MG63 (cell line): ENCODE measurements at regions not wholly inside any gene's neighbourhood (a gene's known extent, or its start where the extent isn't known, plus 50 kb on each side); places are given as distances from the start of the nearest gene placed in this dataset.

Source experiments
- DNase-seq: peaks from one replicate; pipeline ENCODE4 v3.0.0-alpha.2; 2020
- H3K27me3 ChIP-seq: fragments of 250-450 bp; sonication (Bioruptor Pico); 2 replicates; pipeline ENCODE4 v1.5.1; 2020; ENCODE audit warnings: mild to moderate bottlenecking, moderate library complexity
- H3K36me3 ChIP-seq: fragments of 250-450 bp; sonication (Bioruptor Pico); 2 replicates; pipeline ENCODE4 v1.5.1; 2020; ENCODE audit warnings: mild to moderate bottlenecking, moderate library complexity
- H3K4me3 ChIP-seq: fragments of 250-450 bp; sonication (Bioruptor Pico); 2 replicates; pipeline ENCODE4 v1.5.1; 2020; ENCODE audit warnings: mild to moderate bottlenecking, moderate library complexity
- H3K9me3 ChIP-seq: fragments of 250-450 bp; sonication (Bioruptor Pico); 2 replicates; pipeline ENCODE4 v1.5.1; 2020; ENCODE audit warnings: mild to moderate bottlenecking, moderate library complexity

GRCh38 chr4:32258986-32259385, 1538.8 kb downstream of the PCDH7 start:
- no peak for DNase-seq
- Histone ChIP-seq H3K27me3 (no peaks in the 10 kb centered on the region), H3K9me3 (no peaks in the 10 kb centered on the region), H3K4me3 (no peak overlapping the region), H3K36me3 (no peaks in the 10 kb centered on the region)

- H3K4me3 ChIP-seq: no peak overlapping the region
These were observed 1541.0 kb downstream of the PCDH7 start for GRCh38 chr4:32261196-32261595.

GRCh38 chr4:32268863-32269262, 1548.7 kb downstream of the PCDH7 start:
- H3K27me3 ChIP-seq: no peaks in the 10 kb centered on the region
- no peak for DNase-seq
- H3K4me3 ChIP-seq: no peak overlapping the region
- no peaks in the 10 kb centered on the region for H3K9me3 ChIP-seq
- no peaks in the 10 kb centered on the region for H3K36me3 ChIP-seq

More at GRCh38 chr4:32261196-32261595, 1541.0 kb downstream of the PCDH7 start:
- H3K9me3 ChIP-seq: no peaks in the 10 kb centered on the region
- no peaks in the 10 kb centered on the region for H3K36me3 ChIP-seq
- H3K27me3 ChIP-seq: no peaks in the 10 kb centered on the region
- no peak for DNase-seq

GRCh38 chr4:32290102-32290501, 1569.9 kb downstream of the PCDH7 start:
- no peaks in the 10 kb centered on the region for H3K9me3 ChIP-seq
- H3K36me3 ChIP-seq: no peaks in the 10 kb centered on the region
- H3K4me3 ChIP-seq: no peak overlapping the region
- no peaks in the 10 kb centered on the region for H3K27me3 ChIP-seq
- no peak for DNase-seq

GRCh38 chr4:32318926-32319325, 1598.8 kb downstream of the PCDH7 start:
- Histone ChIP-seq H3K27me3 (no peaks in the 10 kb centered on the region), H3K36me3 (no peaks in the 10 kb centered on the region), H3K9me3 (no peaks in the 10 kb centered on the region), H3K4me3 (no peak overlapping the region)
- no peak for DNase-seq

GRCh38 chr4:32321421-32321820, 1601.3 kb downstream of the PCDH7 start:
- no peak for DNase-seq
- H3K4me3 ChIP-seq: no peak overlapping the region
- H3K9me3 ChIP-seq: no peaks in the 10 kb centered on the region

GRCh38 chr4:32334759-32335158, 1614.6 kb downstream of the PCDH7 start:
- H3K36me3 ChIP-seq: no peaks in the 10 kb centered on the region
- H3K4me3 ChIP-seq: no peak overlapping the region
- H3K9me3 ChIP-seq: no peaks in the 10 kb centered on the region
- no peaks in the 10 kb centered on the region for H3K27me3 ChIP-seq
- DNase-seq: no peak

More at GRCh38 chr4:32321421-32321820, 1601.3 kb downstream of the PCDH7 start:
- H3K27me3 ChIP-seq: no peaks in the 10 kb centered on the region
- no peaks in the 10 kb centered on the region for H3K36me3 ChIP-seq

- no peak for DNase-seq
- H3K36me3 ChIP-seq: no peaks in the 10 kb centered on the region
- H3K4me3 ChIP-seq: no peak overlapping the region
- H3K27me3 ChIP-seq: no peaks in the 10 kb centered on the region
- no peaks in the 10 kb centered on the region for H3K9me3 ChIP-seq
These were observed 1617.2 kb downstream of the PCDH7 start for GRCh38 chr4:32337403-32337802.

GRCh38 chr4:32340591-32340990, 1620.4 kb downstream of the PCDH7 start:
- H3K4me3 ChIP-seq: no peak overlapping the region
- DNase-seq: no peak
- no peaks in the 10 kb centered on the region for H3K27me3 ChIP-seq
- H3K36me3 ChIP-seq: no peaks in the 10 kb centered on the region
- no peaks in the 10 kb centered on the region for H3K9me3 ChIP-seq

- H3K9me3 ChIP-seq: no peaks in the 10 kb centered on the region
- no peaks in the 10 kb centered on the region for H3K36me3 ChIP-seq
- H3K4me3 ChIP-seq: no peak overlapping the region
- no peaks in the 10 kb centered on the region for H3K27me3 ChIP-seq
- DNase-seq: no peak
These were observed 1621.2 kb downstream of the PCDH7 start for GRCh38 chr4:32341342-32341741.

- Histone ChIP-seq H3K9me3 (no peaks in the 10 kb centered on the region), H3K36me3 (no peaks in the 10 kb centered on the region), H3K27me3 (no peaks in the 10 kb centered on the region), H3K4me3 (no peak overlapping the region)
- no peak for DNase-seq
These were observed 1621.9 kb downstream of the PCDH7 start for GRCh38 chr4:32342054-32342453.

- H3K9me3 ChIP-seq: no peaks in the 10 kb centered on the region
- H3K36me3 ChIP-seq: no peaks in the 10 kb centered on the region
- DNase-seq: no peak
- H3K4me3 ChIP-seq: no peak overlapping the region
- H3K27me3 ChIP-seq: no peaks in the 10 kb centered on the region
These were observed 1628.9 kb downstream of the PCDH7 start for GRCh38 chr4:32349026-32349425.

GRCh38 chr4:32374206-32374605, 1654.0 kb downstream of the PCDH7 start:
- H3K36me3 ChIP-seq: no peaks in the 10 kb centered on the region
- no peak overlapping the region for H3K4me3 ChIP-seq
- H3K9me3 ChIP-seq: no peaks in the 10 kb centered on the region
- DNase-seq: no peak
- no peaks in the 10 kb centered on the region for H3K27me3 ChIP-seq

- DNase-seq: no peak
- no peaks in the 10 kb centered on the region for H3K36me3 ChIP-seq
- H3K9me3 ChIP-seq: no peaks in the 10 kb centered on the region
- H3K4me3 ChIP-seq: no peak overlapping the region
- no peaks in the 10 kb centered on the region for H3K27me3 ChIP-seq
These were observed 1673.6 kb downstream of the PCDH7 start for GRCh38 chr4:32393806-32394205.

GRCh38 chr4:32394255-32394654, 1674.1 kb downstream of the PCDH7 start:
- DNase-seq: no peak
- Histone ChIP-seq H3K36me3 (no peaks in the 10 kb centered on the region), H3K4me3 (no peak overlapping the region), H3K9me3 (no peaks in the 10 kb centered on the region), H3K27me3 (no peaks in the 10 kb centered on the region)

- no peak for DNase-seq
- no peaks in the 10 kb centered on the region for H3K36me3 ChIP-seq
- no peak overlapping the region for H3K4me3 ChIP-seq
- no peaks in the 10 kb centered on the region for H3K9me3 ChIP-seq
- no peaks in the 10 kb centered on the region for H3K27me3 ChIP-seq
These were observed 1676.4 kb downstream of the PCDH7 start for GRCh38 chr4:32396507-32397070.

- no peaks in the 10 kb centered on the region for H3K9me3 ChIP-seq
- H3K27me3 ChIP-seq: no peaks in the 10 kb centered on the region
- no peak overlapping the region for H3K4me3 ChIP-seq
- no peak for DNase-seq
- no peaks in the 10 kb centered on the region for H3K36me3 ChIP-seq
These were observed 1680.7 kb downstream of the PCDH7 start for GRCh38 chr4:32400870-32401269.

GRCh38 chr4:32417113-32417704, 1697.0 kb downstream of the PCDH7 start:
- no peaks in the 10 kb centered on the region for H3K36me3 ChIP-seq
- H3K4me3 ChIP-seq: no peak overlapping the region
- no peaks in the 10 kb centered on the region for H3K27me3 ChIP-seq
- no peak for DNase-seq
- no peaks in the 10 kb centered on the region for H3K9me3 ChIP-seq
